Body of pancreas (tissue), 4 donors: ENCODE measurements at regions not wholly inside any gene's neighbourhood (a gene's known extent, or its start where the extent isn't known, plus 50 kb on each side); places are given as distances from the start of the nearest gene placed in this dataset.

Experiments used
- POLR2A ChIP-seq, 3 donors: fragments of 450-650 bp; IDR thresholded peaks; one replicate each; pipeline ENCODE4 v1.6.1; 2016; ENCODE audit warnings: antibody characterized with exemption in 3 of 3, mild to moderate bottlenecking in 2 of 3
- TF ChIP-seq, protein P1 (sequence below), 7 experiments: fragments of 450-650 bp in 4 of 7; fragments of 200-600 bp in 3 of 7; sonication (generic) in 3 of 7; IDR thresholded peaks; one replicate each; pipeline ENCODE4 v1.5.1; 2016 to 2019; ENCODE audit warnings: antibody characterized with exemption in 7 of 7

DNA sequence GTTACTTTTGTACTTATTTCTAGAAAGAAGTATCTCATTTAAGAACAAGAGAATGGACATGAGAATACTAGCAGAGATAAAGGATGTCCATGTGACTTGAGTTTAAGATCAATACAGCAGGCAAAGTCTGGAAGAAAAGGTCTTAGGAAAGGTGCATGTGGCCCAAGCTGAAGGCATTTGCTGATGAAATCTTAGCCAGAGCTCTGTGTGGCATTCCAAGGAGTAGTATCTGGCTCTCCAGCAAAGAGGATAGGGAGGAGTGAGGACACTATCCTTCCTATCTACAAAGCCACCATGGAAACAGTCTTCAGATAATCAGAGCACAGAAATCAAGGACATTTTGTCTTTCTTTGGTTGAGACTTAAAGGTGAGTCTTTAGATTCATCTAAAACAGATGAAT is 244.1 kb upstream of the RGMB start:
- TF ChIP-seq, protein P1, sequence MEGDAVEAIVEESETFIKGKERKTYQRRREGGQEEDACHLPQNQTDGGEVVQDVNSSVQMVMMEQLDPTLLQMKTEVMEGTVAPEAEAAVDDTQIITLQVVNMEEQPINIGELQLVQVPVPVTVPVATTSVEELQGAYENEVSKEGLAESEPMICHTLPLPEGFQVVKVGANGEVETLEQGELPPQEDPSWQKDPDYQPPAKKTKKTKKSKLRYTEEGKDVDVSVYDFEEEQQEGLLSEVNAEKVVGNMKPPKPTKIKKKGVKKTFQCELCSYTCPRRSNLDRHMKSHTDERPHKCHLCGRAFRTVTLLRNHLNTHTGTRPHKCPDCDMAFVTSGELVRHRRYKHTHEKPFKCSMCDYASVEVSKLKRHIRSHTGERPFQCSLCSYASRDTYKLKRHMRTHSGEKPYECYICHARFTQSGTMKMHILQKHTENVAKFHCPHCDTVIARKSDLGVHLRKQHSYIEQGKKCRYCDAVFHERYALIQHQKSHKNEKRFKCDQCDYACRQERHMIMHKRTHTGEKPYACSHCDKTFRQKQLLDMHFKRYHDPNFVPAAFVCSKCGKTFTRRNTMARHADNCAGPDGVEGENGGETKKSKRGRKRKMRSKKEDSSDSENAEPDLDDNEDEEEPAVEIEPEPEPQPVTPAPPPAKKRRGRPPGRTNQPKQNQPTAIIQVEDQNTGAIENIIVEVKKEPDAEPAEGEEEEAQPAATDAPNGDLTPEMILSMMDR (IDR thresholded peaks at IDR 0.05) = no peak
- no peak for TF ChIP-seq POLR2A (IDR thresholded peaks at IDR 0.05)
